ENCODE measurements at regions not wholly inside any gene's neighbourhood (a gene's known extent, or its start where the extent isn't known, plus 50 kb on each side); places are given as distances from the start of the nearest gene placed in this dataset.

- no peak overlapping the region for H3K27ac ChIP-seq
- TF ChIP-seq CTCF (IDR thresholded peaks at IDR 0.05) (no peak), POLR2A (IDR thresholded peaks at IDR 0.05) (no peak)
- H3K4me1 ChIP-seq: no peaks in the 10 kb centered on the region
- no peak overlapping the region for H3K4me3 ChIP-seq
- no peaks in the 10 kb centered on the region for H3K36me3 ChIP-seq (ENCODE audit: low read depth, missing control alignments)
- DNase-seq: no peak
- 56 to 79% methylated on average over 3 of the region's 3 CpGs for WGBS, 2 donors
- intact Hi-C loops (cut with DNase I; ENCODE audit: low total_unique reads): no loop called here
- no peaks in the 10 kb centered on the region for H3K27me3 ChIP-seq
- H3K9me3 ChIP-seq: no peaks in the 10 kb centered on the region
These were observed 120.8 kb downstream of the PTCSC3 start for GRCh38 chr14:36055681-36056225.

GRCh38 chr14:36055052-36055378 is 121.5 kb downstream of the PTCSC3 start:
- no peaks in the 10 kb centered on the region for H3K9me3 ChIP-seq
- no peaks in the 10 kb centered on the region for H3K27me3 ChIP-seq
- H3K4me3 ChIP-seq: no peak overlapping the region
- H3K36me3 ChIP-seq (ENCODE audit: low read depth, missing control alignments): no peaks in the 10 kb centered on the region
- H3K4me1 ChIP-seq: no peaks in the 10 kb centered on the region
- 85 to 89% methylated on average over 3 of the region's 3 CpGs for WGBS, 2 donors
- H3K27ac ChIP-seq: no peak overlapping the region
- intact Hi-C loops (cut with DNase I; ENCODE audit: low total_unique reads): no loop called here
- TF ChIP-seq POLR2A (IDR thresholded peaks at IDR 0.05) (no peak), CTCF (IDR thresholded peaks at IDR 0.05) (no peak)
- no peak for DNase-seq

- no peak for DNase-seq
- Histone ChIP-seq H3K4me1 (no peaks in the 10 kb centered on the region), H3K9me3 (no peaks in the 10 kb centered on the region), H3K36me3 (ENCODE audit: low read depth, missing control alignments) (no peaks in the 10 kb centered on the region), H3K27ac (no peak overlapping the region), H3K27me3 (no peaks in the 10 kb centered on the region), H3K4me3 (no peak overlapping the region)
- TF ChIP-seq POLR2A (IDR thresholded peaks at IDR 0.05) (no peak), CTCF (IDR thresholded peaks at IDR 0.05) (no peak)
- intact Hi-C loops (cut with DNase I; ENCODE audit: low total_unique reads): no loop called here
- WGBS, 2 donors: 75 to 77% methylated on average over 3 of the region's 3 CpGs
These were observed 122.0 kb downstream of the PTCSC3 start for GRCh38 chr14:36054353-36055051.

GRCh38 chr14:36052681-36053080 is 123.8 kb downstream of the PTCSC3 start:
- intact Hi-C loops (cut with DNase I; ENCODE audit: low total_unique reads): no loop called here
- Histone ChIP-seq H3K4me3 (no peak overlapping the region), H3K4me1 (no peaks in the 10 kb centered on the region), H3K27me3 (no peaks in the 10 kb centered on the region), H3K9me3 (no peaks in the 10 kb centered on the region), H3K27ac (no peak overlapping the region), H3K36me3 (ENCODE audit: low read depth, missing control alignments) (no peaks in the 10 kb centered on the region)
- 87 to 98% methylated on average over 3 of the region's 3 CpGs for WGBS, 2 donors
- TF ChIP-seq POLR2A (IDR thresholded peaks at IDR 0.05) (no peak), CTCF (IDR thresholded peaks at IDR 0.05) (no peak)
- no peak for DNase-seq

- no peaks in the 10 kb centered on the region for H3K9me3 ChIP-seq
- no peak for DNase-seq
- no peak overlapping the region for H3K4me3 ChIP-seq
- no peaks in the 10 kb centered on the region for H3K4me1 ChIP-seq
- no peaks in the 10 kb centered on the region for H3K36me3 ChIP-seq (ENCODE audit: low read depth, missing control alignments)
- intact Hi-C loops (cut with DNase I; ENCODE audit: low total_unique reads): no loop called here
- TF ChIP-seq POLR2A (IDR thresholded peaks at IDR 0.05) (no peak), CTCF (IDR thresholded peaks at IDR 0.05) (no peak)
- H3K27me3 ChIP-seq: no peaks in the 10 kb centered on the region
- H3K27ac ChIP-seq: no peak overlapping the region
- 84 to 89% methylated on average over 1 of the region's 1 CpG for WGBS, 2 donors
These were observed 124.5 kb downstream of the PTCSC3 start for GRCh38 chr14:36052063-36052462.
